DND-41 (cell line): ENCODE measurements at regions not wholly inside any gene's neighbourhood (a gene's known extent, or its start where the extent isn't known, plus 50 kb on each side); places are given as distances from the start of the nearest gene placed in this dataset.

Source experiments
- CTCF ChIP-seq: IDR thresholded peaks from 2 replicates; pipeline ENCODE4 v1.5.1; 2012; ENCODE audit warnings: borderline replicate concordance, low read length, moderate library complexity, mild to moderate bottlenecking; ENCODE audit not compliant: poor library complexity, severe bottlenecking; ENCODE audit errors: extremely low read depth
- EZH2 ChIP-seq: IDR thresholded peaks from 3 replicates; pipeline ENCODE4 v1.6.1; 2012; ENCODE audit warnings: borderline replicate concordance, low read depth, mild to moderate bottlenecking, moderate library complexity, low read length, inconsistent platforms; ENCODE audit not compliant: severe bottlenecking

- TF ChIP-seq EZH2 (no peak), CTCF (no peak)
Observed at GRCh38 chr5:167051402-167051768, 1240.1 kb upstream of the WWC1 start.
